Osteocyte (in vitro differentiated cells): ENCODE measurements at regions not wholly inside any gene's neighbourhood (a gene's known extent, or its start where the extent isn't known, plus 50 kb on each side); places are given as distances from the start of the nearest gene placed in this dataset.

ENCODE experiments used
- DNase-seq: peaks from one replicate; pipeline ENCODE4 v3.0.0; 2021; ENCODE audit warnings: mixed read lengths; ENCODE audit not compliant: unreplicated experiment; ENCODE audit errors: extremely low spot score
- H3K27ac Mint-ChIP-seq: one replicate; pipeline ENCODE4 v1.8.0; 2021; ENCODE audit warnings: mild to moderate bottlenecking, mixed read lengths; ENCODE audit not compliant: unreplicated experiment
- H3K27me3 Mint-ChIP-seq: one replicate; pipeline ENCODE4 v1.8.0; 2021; ENCODE audit warnings: mixed read lengths; ENCODE audit not compliant: unreplicated experiment
- H3K36me3 Mint-ChIP-seq: one replicate; pipeline ENCODE4 v1.8.0; 2021; ENCODE audit warnings: mixed read lengths; ENCODE audit not compliant: unreplicated experiment
- H3K4me1 Mint-ChIP-seq: one replicate; pipeline ENCODE4 v1.8.0; 2021; ENCODE audit warnings: mixed read lengths; ENCODE audit not compliant: unreplicated experiment
- H3K4me3 Mint-ChIP-seq: one replicate; pipeline ENCODE4 v1.8.0; 2021; ENCODE audit warnings: mild to moderate bottlenecking, moderate library complexity, mixed read lengths; ENCODE audit not compliant: unreplicated experiment
- H3K9me3 Mint-ChIP-seq: one replicate; pipeline ENCODE4 v1.8.0; 2021; ENCODE audit warnings: mixed read lengths; ENCODE audit not compliant: unreplicated experiment
- CTCF ChIP-seq: fragments of 200-600 bp; sonication (generic); IDR thresholded peaks from 2 replicates; pipeline ENCODE4 v1.5.0; 2021; ENCODE audit warnings: antibody characterized with exemption, mild to moderate bottlenecking, moderate library complexity

- DNase-seq = no peak
- Mint-ChIP-seq H3K4me1 (no peaks in the 10 kb centered on the region), H3K27me3 (peaks cover 58% of the 10 kb centered on the region)
These were observed 181.0 kb downstream of the TFCP2L1 start for GRCh38 chr2:121103960-121104359.

GRCh38 chr2:121104721-121105141, 180.3 kb downstream of the TFCP2L1 start:
- no peak for DNase-seq
- TF ChIP-seq CTCF = no peak
- Mint-ChIP-seq H3K27ac (no peak overlapping the region), H3K4me3 (no peak overlapping the region), H3K27me3 (peaks cover 59% of the 10 kb centered on the region), H3K36me3 (no peaks in the 10 kb centered on the region), H3K9me3 (no peaks in the 10 kb centered on the region), H3K4me1 (no peaks in the 10 kb centered on the region)

More at GRCh38 chr2:121103960-121104359, 181.0 kb downstream of the TFCP2L1 start:
- no peak overlapping the region for H3K4me3 Mint-ChIP-seq
- no peak overlapping the region for H3K27ac Mint-ChIP-seq
- H3K36me3 Mint-ChIP-seq = no peaks in the 10 kb centered on the region
- H3K9me3 Mint-ChIP-seq = no peaks in the 10 kb centered on the region
- TF ChIP-seq CTCF = no peak

GRCh38 chr2:121110924-121111323, 174.1 kb downstream of the TFCP2L1 start:
- no peak for TF ChIP-seq CTCF
- Mint-ChIP-seq H3K4me1 (no peaks in the 10 kb centered on the region), H3K27ac (no peak overlapping the region), H3K36me3 (no peaks in the 10 kb centered on the region), H3K9me3 (no peaks in the 10 kb centered on the region), H3K4me3 (no peak overlapping the region), H3K27me3 (peaks cover 40% of the 10 kb centered on the region)
- no peak for DNase-seq

- TF ChIP-seq CTCF = no peak
These were observed 166.1 kb downstream of the TFCP2L1 start for GRCh38 chr2:121118951-121119350.

GRCh38 chr2:121120411-121120810, 164.6 kb downstream of the TFCP2L1 start:
- Mint-ChIP-seq H3K4me3 (no peak overlapping the region), H3K27ac (no peak overlapping the region), H3K9me3 (no peaks in the 10 kb centered on the region), H3K4me1 (no peaks in the 10 kb centered on the region), H3K36me3 (no peaks in the 10 kb centered on the region), H3K27me3 (peaks cover 55% of the 10 kb centered on the region)
- no peak for TF ChIP-seq CTCF
- no peak for DNase-seq

More at GRCh38 chr2:121118951-121119350, 166.1 kb downstream of the TFCP2L1 start:
- no peak for DNase-seq
- H3K27ac Mint-ChIP-seq = no peak overlapping the region
- no peaks in the 10 kb centered on the region for H3K9me3 Mint-ChIP-seq
- no peaks in the 10 kb centered on the region for H3K4me1 Mint-ChIP-seq
- H3K27me3 Mint-ChIP-seq = peaks cover 56% of the 10 kb centered on the region
- H3K4me3 Mint-ChIP-seq = no peak overlapping the region
- no peaks in the 10 kb centered on the region for H3K36me3 Mint-ChIP-seq
